GM23338 (cell line): ENCODE measurements at regions not wholly inside any gene's neighbourhood (a gene's known extent, or its start where the extent isn't known, plus 50 kb on each side); places are given as distances from the start of the nearest gene placed in this dataset.
"Not testable (repeated sequence)": the region's sequence is repeated elsewhere in the genome, so short reads cannot be mapped to it uniquely, and the experiment has no call there.

Experiments used
- ATAC-seq: fragments of 200-7000 bp; cut with Tn5 transposase; 3 replicates; pipeline ENCODE4 v1.9.1; 2020
- DNase-seq: peaks from one replicate; pipeline ENCODE4 v3.0.0-alpha.2; 2015; ENCODE audit warnings: low spot score
- H2AFZ ChIP-seq: fragments of 200-600 bp; sonication (generic); 2 replicates; pipeline ENCODE4 v1.8.0; 2016; ENCODE audit warnings: antibody characterized with exemption, mild to moderate bottlenecking, moderate library complexity
- H3F3A ChIP-seq: fragments of 200-600 bp; sonication (generic); replicated peaks from 2 replicates; pipeline ENCODE4 v1.8.0; 2017; ENCODE audit warnings: antibody characterized with exemption, mixed run types, low read depth
- H3K27ac ChIP-seq: fragments of 200-600 bp; sonication (generic); 2 replicates; pipeline ENCODE4 v1.6.1; 2016; ENCODE audit warnings: low read depth
- H3K27me3 ChIP-seq: fragments of 200-600 bp; sonication (generic); 2 replicates; pipeline ENCODE4 v1.8.0; 2016; ENCODE audit warnings: mild to moderate bottlenecking, mixed run types, moderate library complexity; ENCODE audit not compliant: insufficient read depth
- H3K36me3 ChIP-seq: fragments of 200-600 bp; sonication (generic); 2 replicates; pipeline ENCODE4 v1.8.0; 2016; ENCODE audit warnings: mild to moderate bottlenecking; ENCODE audit not compliant: insufficient read depth
- H3K4me1 ChIP-seq: fragments of 200-600 bp; sonication (generic); 2 replicates; pipeline ENCODE4 v1.8.0; 2016; ENCODE audit warnings: mild to moderate bottlenecking, moderate library complexity; ENCODE audit not compliant: insufficient read depth
- H3K4me2 ChIP-seq: fragments of 200-600 bp; sonication (generic); 2 replicates; pipeline ENCODE4 v1.7.1; 2017; ENCODE audit warnings: mixed run types
- H3K4me3 ChIP-seq: fragments of 200-600 bp; sonication (generic); 2 replicates; pipeline ENCODE4 v1.6.1; 2016; ENCODE audit warnings: mixed run types
- H3K79me2 ChIP-seq: fragments of 200-600 bp; sonication (generic); replicated peaks from 2 replicates; pipeline ENCODE4 v1.8.0; 2017; ENCODE audit warnings: mild to moderate bottlenecking; ENCODE audit not compliant: insufficient read depth
- H3K9me2 ChIP-seq: fragments of 200-600 bp; sonication (generic); 2 replicates; pipeline ENCODE4 v1.8.0; 2017; ENCODE audit not compliant: insufficient read depth
- H4K20me1 ChIP-seq: fragments of 200-600 bp; sonication (generic); replicated peaks from 2 replicates; pipeline ENCODE4 v1.8.0; 2017; ENCODE audit warnings: mild to moderate bottlenecking; ENCODE audit not compliant: insufficient read depth
- H3K27ac Mint-ChIP-seq: 2 replicates; pipeline ENCODE4 v1.8.0; 2020; ENCODE audit warnings: inconsistent platforms, mild to moderate bottlenecking, moderate library complexity, mixed read lengths
- H3K27me3 Mint-ChIP-seq: 3 replicates; pipeline ENCODE4 v1.8.0; 2022; ENCODE audit warnings: low read depth, mild to moderate bottlenecking, moderate library complexity, mixed read lengths, inconsistent platforms; ENCODE audit not compliant: insufficient read depth, poor library complexity
- H3K36me3 Mint-ChIP-seq: 3 replicates; pipeline ENCODE4 v1.8.0; 2021; ENCODE audit warnings: low read depth, mild to moderate bottlenecking, inconsistent platforms, moderate library complexity, mixed read lengths
- H3K4me1 Mint-ChIP-seq: 3 replicates; pipeline ENCODE4 v1.8.0; 2020; ENCODE audit warnings: mild to moderate bottlenecking, inconsistent platforms, mixed read lengths
- H3K4me3 Mint-ChIP-seq: 3 replicates; pipeline ENCODE4 v1.8.0; 2021; ENCODE audit warnings: moderate library complexity, mild to moderate bottlenecking, inconsistent platforms, mixed read lengths
- H3K9me3 Mint-ChIP-seq: 3 replicates; pipeline ENCODE4 v1.8.0; 2020; ENCODE audit warnings: moderate library complexity, mild to moderate bottlenecking, inconsistent platforms, mixed read lengths
- NANOG ChIP-seq: IDR thresholded peaks from 2 replicates; pipeline ENCODE4 v1.6.1; 2016; ENCODE audit warnings: antibody characterized with exemption, borderline replicate concordance
- STAT1 ChIP-seq: IDR thresholded peaks from one replicate; pipeline ENCODE4 v1.6.1; 2016; ENCODE audit warnings: antibody characterized with exemption; ENCODE audit not compliant: unreplicated experiment
- ZNF331 ChIP-seq: fragments of 250-450 bp; sonication (Bioruptor Pico); IDR thresholded peaks from 2 replicates; pipeline ENCODE4 v1.5.0; 2020; ENCODE audit warnings: low read depth, mild to moderate bottlenecking, moderate library complexity
- TF ChIP-seq, protein P1 (sequence below), 2 experiments: fragments of 200-600 bp in 1 of 2; sonication (generic) in 1 of 2; conservative IDR thresholded peaks; 2 replicates each; pipeline versions ENCODE4 v1.5.1 to v1.6.1; 2016 to 2017; ENCODE audit warnings: antibody characterized with exemption in 2 of 2, low read depth in 2 of 2, mild to moderate bottlenecking in 2 of 2, moderate library complexity in 1 of 2

DNA sequence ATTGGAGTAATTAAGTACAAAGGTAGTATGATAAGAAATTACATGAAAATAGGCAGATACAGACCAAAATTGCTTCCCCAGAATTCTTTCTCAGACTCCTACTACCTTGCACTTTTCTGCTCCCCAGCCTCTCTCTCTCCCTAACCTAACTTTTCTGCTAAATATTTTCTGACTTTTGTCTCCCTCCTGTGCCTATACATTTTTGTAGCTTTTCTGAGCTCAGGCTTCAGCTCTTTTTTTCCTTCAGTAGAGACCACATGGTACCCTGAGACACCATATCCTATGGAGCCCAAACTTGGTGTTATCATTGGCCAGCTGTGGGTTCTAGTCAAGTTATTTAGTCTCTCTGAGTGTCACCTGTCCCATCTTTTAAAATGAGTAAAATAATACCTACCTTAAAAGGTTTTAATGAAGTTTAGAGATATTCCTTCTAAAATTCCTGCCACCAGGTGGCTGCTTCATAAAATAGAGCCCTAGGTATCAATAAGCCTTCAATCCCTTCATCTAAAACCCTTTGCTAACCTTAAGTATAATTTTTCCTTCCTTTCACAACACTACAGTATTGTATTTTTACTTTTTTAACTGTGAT is 237.6 kb upstream of the DUSP10 start:
- H3K79me2 ChIP-seq: no peaks in the 10 kb centered on the region
- H3K36me3 ChIP-seq: no peaks in the 10 kb centered on the region
- no peaks in the 10 kb centered on the region for H3K9me2 ChIP-seq
- no peaks in the 10 kb centered on the region for H4K20me1 ChIP-seq
- H3K27ac Mint-ChIP-seq: no peak overlapping the region
- no peak overlapping the region for H3K4me3 Mint-ChIP-seq
- peak overlapping the region; percentile 80 for H3K27ac ChIP-seq
- peaks cover 12% of the 10 kb centered on the region; the same call in 1 of the 3 replicates for H3K9me3 Mint-ChIP-seq
- no peak overlapping the region for H2AFZ ChIP-seq
- peaks cover 5% of the 10 kb centered on the region for H3K27me3 Mint-ChIP-seq
- ATAC-seq (no peak), DNase-seq (peak; percentile 58)
- TF ChIP-seq ZNF331 (CRISPR knock-in tag) (no peak), STAT1 (no peak)
- TF ChIP-seq, protein P1, sequence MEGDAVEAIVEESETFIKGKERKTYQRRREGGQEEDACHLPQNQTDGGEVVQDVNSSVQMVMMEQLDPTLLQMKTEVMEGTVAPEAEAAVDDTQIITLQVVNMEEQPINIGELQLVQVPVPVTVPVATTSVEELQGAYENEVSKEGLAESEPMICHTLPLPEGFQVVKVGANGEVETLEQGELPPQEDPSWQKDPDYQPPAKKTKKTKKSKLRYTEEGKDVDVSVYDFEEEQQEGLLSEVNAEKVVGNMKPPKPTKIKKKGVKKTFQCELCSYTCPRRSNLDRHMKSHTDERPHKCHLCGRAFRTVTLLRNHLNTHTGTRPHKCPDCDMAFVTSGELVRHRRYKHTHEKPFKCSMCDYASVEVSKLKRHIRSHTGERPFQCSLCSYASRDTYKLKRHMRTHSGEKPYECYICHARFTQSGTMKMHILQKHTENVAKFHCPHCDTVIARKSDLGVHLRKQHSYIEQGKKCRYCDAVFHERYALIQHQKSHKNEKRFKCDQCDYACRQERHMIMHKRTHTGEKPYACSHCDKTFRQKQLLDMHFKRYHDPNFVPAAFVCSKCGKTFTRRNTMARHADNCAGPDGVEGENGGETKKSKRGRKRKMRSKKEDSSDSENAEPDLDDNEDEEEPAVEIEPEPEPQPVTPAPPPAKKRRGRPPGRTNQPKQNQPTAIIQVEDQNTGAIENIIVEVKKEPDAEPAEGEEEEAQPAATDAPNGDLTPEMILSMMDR (conservative IDR thresholded peaks at IDR 0.05; ENCODE audit: low read depth in 2 of 2): peak; percentile 47 to 84
- H3K27me3 ChIP-seq: no peaks in the 10 kb centered on the region
- H3K4me1 ChIP-seq: peaks cover 13% of the 10 kb centered on the region
- no peaks in the 10 kb centered on the region for H3F3A ChIP-seq
- peak overlapping the region; percentile 15; the same call in 1 of the 2 replicates for H3K4me2 ChIP-seq
- peaks cover 11% of the 10 kb centered on the region; the same call in 2 of the 3 replicates for H3K36me3 Mint-ChIP-seq
- H3K4me3 ChIP-seq: no peak overlapping the region
- H3K4me1 Mint-ChIP-seq: peaks cover 23% of the 10 kb centered on the region

DNA sequence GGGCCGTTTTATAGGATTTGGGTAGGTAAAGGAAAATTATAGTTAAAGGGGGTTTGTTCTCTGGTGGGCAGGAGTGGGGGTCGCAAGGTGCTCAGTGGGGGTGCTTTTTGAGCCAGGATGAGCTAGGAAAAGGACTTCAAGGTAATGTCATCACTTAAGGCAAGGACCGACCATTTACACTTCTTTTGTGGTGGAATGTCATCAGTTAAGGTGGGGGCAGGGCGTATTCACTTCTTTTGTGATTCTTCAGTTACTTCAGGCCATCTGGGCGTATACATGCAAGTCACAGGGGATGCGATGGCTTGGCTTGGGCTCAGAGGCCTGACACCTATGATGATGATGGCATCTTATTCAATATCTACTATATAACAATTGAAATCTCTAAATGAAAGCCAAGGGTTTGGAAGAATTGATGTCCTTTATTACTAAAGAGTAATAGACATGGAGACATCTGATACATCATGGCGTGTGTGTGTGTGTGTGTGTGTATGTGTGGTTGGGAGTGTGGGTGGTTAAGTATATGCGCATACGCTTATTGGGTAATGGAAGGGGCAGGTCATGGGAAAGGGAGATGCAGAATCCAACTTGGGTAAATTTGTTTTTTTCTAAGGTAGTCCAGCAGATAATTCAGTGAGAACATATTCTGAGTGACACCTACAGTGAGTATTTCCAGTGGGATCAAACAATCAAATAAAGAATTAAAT is 236.9 kb upstream of the DUSP10 start:
- H3K4me2 ChIP-seq: peak overlapping the region; percentile 35; the same call in 1 of the 2 replicates
- H3K4me1 ChIP-seq: peaks cover 13% of the 10 kb centered on the region
- Mint-ChIP-seq H3K9me3 (peaks cover 12% of the 10 kb centered on the region; the same call in 1 of the 3 replicates), H3K36me3 (peaks cover 11% of the 10 kb centered on the region; the same call in 2 of the 3 replicates), H3K4me1 (peaks cover 26% of the 10 kb centered on the region), H3K27ac (peak overlapping the region; percentile 61; the same call in 1 of the 2 replicates)
- H3K27ac ChIP-seq: peak overlapping the region; percentile 80
- TF ChIP-seq NANOG: peak; percentile 87
- not testable (repeated sequence) for H3K9me2 ChIP-seq, H3K27me3 Mint-ChIP-seq, H3F3A ChIP-seq, H3K79me2 ChIP-seq, ATAC-seq, H3K4me3 ChIP-seq, H3K27me3 ChIP-seq, H2AFZ ChIP-seq, H4K20me1 ChIP-seq, H3K4me3 Mint-ChIP-seq, H3K36me3 ChIP-seq
- DNase-seq: peak; percentile 73

DNA sequence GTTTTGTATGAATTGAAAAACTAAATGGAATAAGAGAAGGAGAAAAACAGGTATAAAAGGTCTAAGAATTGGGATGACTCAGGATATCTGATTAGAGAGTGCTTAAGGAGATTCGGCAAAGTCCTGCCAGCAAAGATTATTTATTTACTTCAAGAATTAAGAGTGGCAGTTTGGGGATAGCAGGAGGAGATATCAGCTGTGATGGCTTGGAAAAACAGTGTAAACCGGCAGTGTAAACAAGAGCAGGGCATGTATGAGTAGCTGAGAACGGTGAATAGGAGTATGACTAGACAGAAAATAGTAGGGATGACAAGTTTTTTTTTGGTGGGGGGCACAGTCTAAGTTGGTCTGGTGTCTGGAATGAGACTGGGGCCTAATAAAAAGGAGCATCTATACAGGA is 231.9 kb upstream of the DUSP10 start:
- ATAC-seq, H3K9me2 ChIP-seq, H3K4me2 ChIP-seq, H3K27me3 ChIP-seq, H2AFZ ChIP-seq, H3K4me3 ChIP-seq, H3F3A ChIP-seq, H3K79me2 ChIP-seq, DNase-seq, H3K36me3 ChIP-seq, H3K4me3 Mint-ChIP-seq, H3K27me3 Mint-ChIP-seq, H4K20me1 ChIP-seq: not testable (repeated sequence)
- Histone ChIP-seq H3K4me1 (peaks cover 26% of the 10 kb centered on the region), H3K27ac (peak overlapping the region; percentile 47; the same call in 1 of the 2 replicates)
- Mint-ChIP-seq H3K36me3 (peaks cover 11% of the 10 kb centered on the region; the same call in 2 of the 3 replicates), H3K27ac (peak overlapping the region; percentile 34; the same call in 1 of the 2 replicates), H3K4me1 (peaks cover 40% of the 10 kb centered on the region), H3K9me3 (peaks cover 12% of the 10 kb centered on the region; the same call in 1 of the 3 replicates)
